ENCODE measurements at regions not wholly inside any gene's neighbourhood (a gene's known extent, or its start where the extent isn't known, plus 50 kb on each side); places are given as distances from the start of the nearest gene placed in this dataset.

GRCh38 chr22:48507171-48507570, 1320.5 kb downstream of the BRD1 start:
- DNase-seq (ENCODE audit: low read depth, low spot score), result no peak
- no peak for TF ChIP-seq EZH2 (IDR thresholded peaks at IDR 0.05)
- no peak for TF ChIP-seq POLR2AphosphoS5 (IDR thresholded peaks at IDR 0.05; ENCODE audit: borderline replicate concordance, low read depth, low read length)
- no peak for TF ChIP-seq FOXP2 (optimal IDR thresholded peaks at IDR 0.05; ENCODE audit: control extremely low read depth, extremely low read length, insufficient read depth)
- H3K27ac ChIP-seq, result no peak overlapping the region
- H3K36me3 ChIP-seq (ENCODE audit: insufficient read depth, low read length), result no peaks in the 10 kb centered on the region; the same call in 1 of the 2 replicates
- H3K4me3 ChIP-seq, result no peak overlapping the region
- H3K9me3 ChIP-seq (ENCODE audit: low read depth, low read length), result no peaks in the 10 kb centered on the region
- H3K9ac ChIP-seq (ENCODE audit: insufficient read length), result no peak overlapping the region

- Histone ChIP-seq H3K4me3 (no peak overlapping the region), H3K27ac (no peak overlapping the region), H3K9me3 (ENCODE audit: low read depth, low read length) (no peaks in the 10 kb centered on the region), H3K36me3 (ENCODE audit: insufficient read depth, low read length) (no peaks in the 10 kb centered on the region; the same call in 1 of the 2 replicates), H3K9ac (ENCODE audit: insufficient read length) (no peak overlapping the region)
- no peak for TF ChIP-seq EZH2 (IDR thresholded peaks at IDR 0.05)
- TF ChIP-seq POLR2AphosphoS5 (IDR thresholded peaks at IDR 0.05; ENCODE audit: borderline replicate concordance, low read depth, low read length), result no peak
- TF ChIP-seq FOXP2 (optimal IDR thresholded peaks at IDR 0.05; ENCODE audit: control extremely low read depth, extremely low read length, insufficient read depth), result no peak
- DNase-seq (ENCODE audit: low read depth, low spot score), result no peak
These were observed 1321.0 kb downstream of the BRD1 start for GRCh38 chr22:48506506-48507145.

- H3K9me3 ChIP-seq (ENCODE audit: low read depth, low read length), result no peaks in the 10 kb centered on the region
- no peak for TF ChIP-seq POLR2AphosphoS5 (IDR thresholded peaks at IDR 0.05; ENCODE audit: borderline replicate concordance, low read depth, low read length)
- no peak overlapping the region for H3K4me3 ChIP-seq
- no peak overlapping the region for H3K9ac ChIP-seq (ENCODE audit: insufficient read length)
- no peak for DNase-seq (ENCODE audit: low read depth, low spot score)
- no peak overlapping the region for H3K27ac ChIP-seq
- H3K36me3 ChIP-seq (ENCODE audit: insufficient read depth, low read length), result no peaks in the 10 kb centered on the region
These were observed 1321.8 kb downstream of the BRD1 start for GRCh38 chr22:48505891-48506290.

GRCh38 chr22:48504519-48505140, 1323.0 kb downstream of the BRD1 start:
- no peak for TF ChIP-seq EZH2 (IDR thresholded peaks at IDR 0.05)
- TF ChIP-seq POLR2AphosphoS5 (IDR thresholded peaks at IDR 0.05; ENCODE audit: borderline replicate concordance, low read depth, low read length), result no peak
- no peak for TF ChIP-seq FOXP2 (optimal IDR thresholded peaks at IDR 0.05; ENCODE audit: control extremely low read depth, extremely low read length, insufficient read depth)
- no peak for DNase-seq (ENCODE audit: low read depth, low spot score)
- Histone ChIP-seq H3K9me3 (ENCODE audit: low read depth, low read length) (no peaks in the 10 kb centered on the region), H3K9ac (ENCODE audit: insufficient read length) (no peak overlapping the region), H3K4me3 (no peak overlapping the region), H3K27ac (no peak overlapping the region), H3K36me3 (ENCODE audit: insufficient read depth, low read length) (no peaks in the 10 kb centered on the region)

- Histone ChIP-seq H3K36me3 (ENCODE audit: insufficient read depth, low read length) (no peaks in the 10 kb centered on the region), H3K9me3 (ENCODE audit: low read depth, low read length) (no peaks in the 10 kb centered on the region)
These were observed 1323.8 kb downstream of the BRD1 start for GRCh38 chr22:48503876-48504275.

GRCh38 chr22:48503035-48503625, 1324.5 kb downstream of the BRD1 start:
- H3K9me3 ChIP-seq (ENCODE audit: low read depth, low read length), result no peaks in the 10 kb centered on the region

More at GRCh38 chr22:48503876-48504275, 1323.8 kb downstream of the BRD1 start:
- Histone ChIP-seq H3K9ac (ENCODE audit: insufficient read length) (no peak overlapping the region), H3K27ac (no peak overlapping the region), H3K4me3 (no peak overlapping the region)
- no peak for TF ChIP-seq EZH2 (IDR thresholded peaks at IDR 0.05)
- TF ChIP-seq POLR2AphosphoS5 (IDR thresholded peaks at IDR 0.05; ENCODE audit: borderline replicate concordance, low read depth, low read length), result no peak
- no peak for TF ChIP-seq FOXP2 (optimal IDR thresholded peaks at IDR 0.05; ENCODE audit: control extremely low read depth, extremely low read length, insufficient read depth)
- no peak for DNase-seq (ENCODE audit: low read depth, low spot score)

GRCh38 chr22:48501231-48501750, 1326.4 kb downstream of the BRD1 start:
- TF ChIP-seq EZH2 (IDR thresholded peaks at IDR 0.05), result no peak
- TF ChIP-seq POLR2AphosphoS5 (IDR thresholded peaks at IDR 0.05; ENCODE audit: borderline replicate concordance, low read depth, low read length), result no peak
- no peak for TF ChIP-seq FOXP2 (optimal IDR thresholded peaks at IDR 0.05; ENCODE audit: control extremely low read depth, extremely low read length, insufficient read depth)

More at GRCh38 chr22:48503035-48503625, 1324.5 kb downstream of the BRD1 start:
- H3K4me3 ChIP-seq, result no peak overlapping the region
- no peaks in the 10 kb centered on the region for H3K36me3 ChIP-seq (ENCODE audit: insufficient read depth, low read length)
- TF ChIP-seq EZH2 (IDR thresholded peaks at IDR 0.05), result no peak
- no peak for TF ChIP-seq FOXP2 (optimal IDR thresholded peaks at IDR 0.05; ENCODE audit: control extremely low read depth, extremely low read length, insufficient read depth)
- no peak for TF ChIP-seq POLR2AphosphoS5 (IDR thresholded peaks at IDR 0.05; ENCODE audit: borderline replicate concordance, low read depth, low read length)
- no peak overlapping the region for H3K9ac ChIP-seq (ENCODE audit: insufficient read length)
- no peak for DNase-seq (ENCODE audit: low read depth, low spot score)
- H3K27ac ChIP-seq, result no peak overlapping the region

GRCh38 chr22:48500471-48501230, 1327.0 kb downstream of the BRD1 start:
- Histone ChIP-seq H3K9me3 (ENCODE audit: low read depth, low read length) (no peaks in the 10 kb centered on the region), H3K9ac (ENCODE audit: insufficient read length) (no peak overlapping the region), H3K4me3 (no peak overlapping the region), H3K36me3 (ENCODE audit: insufficient read depth, low read length) (no peaks in the 10 kb centered on the region), H3K27ac (no peak overlapping the region)
- TF ChIP-seq EZH2 (IDR thresholded peaks at IDR 0.05), result no peak
- no peak for TF ChIP-seq POLR2AphosphoS5 (IDR thresholded peaks at IDR 0.05; ENCODE audit: borderline replicate concordance, low read depth, low read length)
- no peak for TF ChIP-seq FOXP2 (optimal IDR thresholded peaks at IDR 0.05; ENCODE audit: control extremely low read depth, extremely low read length, insufficient read depth)
- no peak for DNase-seq (ENCODE audit: low read depth, low spot score)

More at GRCh38 chr22:48501231-48501750, 1326.4 kb downstream of the BRD1 start:
- H3K27ac ChIP-seq, result no peak overlapping the region
- no peak overlapping the region for H3K9ac ChIP-seq (ENCODE audit: insufficient read length)
- H3K9me3 ChIP-seq (ENCODE audit: low read depth, low read length), result no peaks in the 10 kb centered on the region
- no peaks in the 10 kb centered on the region for H3K36me3 ChIP-seq (ENCODE audit: insufficient read depth, low read length)
- DNase-seq (ENCODE audit: low read depth, low spot score), result no peak
- no peak overlapping the region for H3K4me3 ChIP-seq
